HCT116 (cell line): ENCODE measurements at regions not wholly inside any gene's neighbourhood (a gene's known extent, or its start where the extent isn't known, plus 50 kb on each side); places are given as distances from the start of the nearest gene placed in this dataset.

Experiments used
- EZH2 ChIP-seq: fragments of 200-600 bp; sonication (generic); IDR thresholded peaks from 2 replicates; pipeline ENCODE4 v1.6.1; 2017; ENCODE audit warnings: antibody characterized with exemption, mixed run types
- FOSL1 ChIP-seq: IDR thresholded peaks from 2 replicates; pipeline ENCODE4 v1.6.1; 2012; ENCODE audit warnings: low read depth
- JUND ChIP-seq: IDR thresholded peaks from 2 replicates; pipeline ENCODE4 v1.6.1; 2012
- POLR2A ChIP-seq: IDR thresholded peaks from 2 replicates; pipeline ENCODE4 v1.7.0; 2011; ENCODE audit warnings: borderline replicate concordance; ENCODE audit not compliant: insufficient read depth, insufficient read length; ENCODE audit errors: extremely low read depth
- POLR2AphosphoS5 ChIP-seq: IDR thresholded peaks from 2 replicates; pipeline ENCODE4 v1.6.1; 2011; ENCODE audit warnings: mild to moderate bottlenecking, low read depth, low read length, moderate library complexity
- SRF ChIP-seq: IDR thresholded peaks from 2 replicates; pipeline ENCODE4 v1.6.1; 2012; ENCODE audit warnings: low read depth
- TCF7L2 ChIP-seq: IDR thresholded peaks from 2 replicates; pipeline ENCODE4 v1.7.0; 2011; ENCODE audit warnings: borderline replicate concordance, inconsistent platforms; ENCODE audit not compliant: insufficient read depth, insufficient read length; ENCODE audit errors: extremely low read depth
- ZNF274 ChIP-seq: fragments of 200-500 bp; sonication (Bioruptor generic); IDR thresholded peaks from 2 replicates; pipeline ENCODE4 v1.6.1; 2014; ENCODE audit warnings: mild to moderate bottlenecking, low read depth, low read length, inconsistent platforms
- TF ChIP-seq, protein P1 (sequence below), 3 experiments: fragments of 200-600 bp in 1 of 3; sonication (generic) in 1 of 3; IDR thresholded peaks in 2 of 3; conservative IDR thresholded peaks in 1 of 3; 2 replicates each; pipeline ENCODE4 v1.5.1; 2012 to 2017; ENCODE audit warnings: low read depth in 2 of 3, low read length in 2 of 3, antibody characterized with exemption in 1 of 3, borderline replicate concordance in 1 of 3, control low read depth in 1 of 3, mild to moderate bottlenecking in 1 of 3, mixed read lengths in 1 of 3, mixed run types in 1 of 3, moderate library complexity in 1 of 3; ENCODE audit not compliant: insufficient read depth in 1 of 3
- TF ChIP-seq, protein P2 (sequence below): IDR thresholded peaks from 2 replicates; pipeline ENCODE4 v1.6.1; 2012; ENCODE audit warnings: low read depth
- TF ChIP-seq, protein P3 (sequence below): IDR thresholded peaks from 2 replicates; pipeline ENCODE4 v1.6.1; 2012

DNA sequence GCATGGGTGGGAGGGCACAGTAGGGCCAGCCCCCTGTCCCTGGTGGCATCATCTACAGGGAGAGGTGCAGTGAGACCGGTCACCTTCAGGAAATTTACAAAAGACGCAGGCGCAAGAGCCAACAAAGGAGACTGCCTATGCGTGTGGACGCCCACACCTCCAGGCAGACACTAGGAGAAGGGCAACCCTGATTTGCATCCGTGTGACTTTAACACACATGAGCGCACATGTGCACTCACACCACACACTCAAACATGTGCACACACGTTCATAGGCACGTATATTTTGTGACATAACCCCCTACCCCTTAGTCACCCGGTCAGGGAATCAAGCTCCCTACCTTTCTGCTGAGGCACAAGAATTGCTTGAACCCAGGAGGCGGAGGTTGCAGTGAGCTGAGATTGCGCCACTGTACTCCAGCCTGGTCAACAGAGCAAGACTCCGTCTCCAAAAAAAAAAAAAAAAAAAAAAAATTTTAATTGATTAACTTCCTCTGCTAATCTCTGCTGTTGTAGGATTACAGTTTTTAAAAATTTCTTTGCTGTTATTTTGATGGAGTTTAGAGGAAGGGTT, 84.7 kb upstream of the SLC25A33 start:
- TF ChIP-seq, protein P1, sequence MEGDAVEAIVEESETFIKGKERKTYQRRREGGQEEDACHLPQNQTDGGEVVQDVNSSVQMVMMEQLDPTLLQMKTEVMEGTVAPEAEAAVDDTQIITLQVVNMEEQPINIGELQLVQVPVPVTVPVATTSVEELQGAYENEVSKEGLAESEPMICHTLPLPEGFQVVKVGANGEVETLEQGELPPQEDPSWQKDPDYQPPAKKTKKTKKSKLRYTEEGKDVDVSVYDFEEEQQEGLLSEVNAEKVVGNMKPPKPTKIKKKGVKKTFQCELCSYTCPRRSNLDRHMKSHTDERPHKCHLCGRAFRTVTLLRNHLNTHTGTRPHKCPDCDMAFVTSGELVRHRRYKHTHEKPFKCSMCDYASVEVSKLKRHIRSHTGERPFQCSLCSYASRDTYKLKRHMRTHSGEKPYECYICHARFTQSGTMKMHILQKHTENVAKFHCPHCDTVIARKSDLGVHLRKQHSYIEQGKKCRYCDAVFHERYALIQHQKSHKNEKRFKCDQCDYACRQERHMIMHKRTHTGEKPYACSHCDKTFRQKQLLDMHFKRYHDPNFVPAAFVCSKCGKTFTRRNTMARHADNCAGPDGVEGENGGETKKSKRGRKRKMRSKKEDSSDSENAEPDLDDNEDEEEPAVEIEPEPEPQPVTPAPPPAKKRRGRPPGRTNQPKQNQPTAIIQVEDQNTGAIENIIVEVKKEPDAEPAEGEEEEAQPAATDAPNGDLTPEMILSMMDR (IDR thresholded peaks at IDR 0.05 in 2 of 3, conservative IDR thresholded peaks at IDR 0.05 in 1 of 3; ENCODE audit: borderline replicate concordance in 1 of 3, insufficient read depth in 1 of 3, low read depth in 2 of 3, low read length in 2 of 3): no peak
- TF ChIP-seq TCF7L2 (no peak), EZH2 (no peak), POLR2A (no peak), ZNF274 (no peak), POLR2AphosphoS5 (no peak), FOSL1 (no peak), JUND (no peak), SRF (no peak)
- TF ChIP-seq, protein P2, sequence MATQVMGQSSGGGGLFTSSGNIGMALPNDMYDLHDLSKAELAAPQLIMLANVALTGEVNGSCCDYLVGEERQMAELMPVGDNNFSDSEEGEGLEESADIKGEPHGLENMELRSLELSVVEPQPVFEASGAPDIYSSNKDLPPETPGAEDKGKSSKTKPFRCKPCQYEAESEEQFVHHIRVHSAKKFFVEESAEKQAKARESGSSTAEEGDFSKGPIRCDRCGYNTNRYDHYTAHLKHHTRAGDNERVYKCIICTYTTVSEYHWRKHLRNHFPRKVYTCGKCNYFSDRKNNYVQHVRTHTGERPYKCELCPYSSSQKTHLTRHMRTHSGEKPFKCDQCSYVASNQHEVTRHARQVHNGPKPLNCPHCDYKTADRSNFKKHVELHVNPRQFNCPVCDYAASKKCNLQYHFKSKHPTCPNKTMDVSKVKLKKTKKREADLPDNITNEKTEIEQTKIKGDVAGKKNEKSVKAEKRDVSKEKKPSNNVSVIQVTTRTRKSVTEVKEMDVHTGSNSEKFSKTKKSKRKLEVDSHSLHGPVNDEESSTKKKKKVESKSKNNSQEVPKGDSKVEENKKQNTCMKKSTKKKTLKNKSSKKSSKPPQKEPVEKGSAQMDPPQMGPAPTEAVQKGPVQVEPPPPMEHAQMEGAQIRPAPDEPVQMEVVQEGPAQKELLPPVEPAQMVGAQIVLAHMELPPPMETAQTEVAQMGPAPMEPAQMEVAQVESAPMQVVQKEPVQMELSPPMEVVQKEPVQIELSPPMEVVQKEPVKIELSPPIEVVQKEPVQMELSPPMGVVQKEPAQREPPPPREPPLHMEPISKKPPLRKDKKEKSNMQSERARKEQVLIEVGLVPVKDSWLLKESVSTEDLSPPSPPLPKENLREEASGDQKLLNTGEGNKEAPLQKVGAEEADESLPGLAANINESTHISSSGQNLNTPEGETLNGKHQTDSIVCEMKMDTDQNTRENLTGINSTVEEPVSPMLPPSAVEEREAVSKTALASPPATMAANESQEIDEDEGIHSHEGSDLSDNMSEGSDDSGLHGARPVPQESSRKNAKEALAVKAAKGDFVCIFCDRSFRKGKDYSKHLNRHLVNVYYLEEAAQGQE: no peak
- TF ChIP-seq, protein P3, sequence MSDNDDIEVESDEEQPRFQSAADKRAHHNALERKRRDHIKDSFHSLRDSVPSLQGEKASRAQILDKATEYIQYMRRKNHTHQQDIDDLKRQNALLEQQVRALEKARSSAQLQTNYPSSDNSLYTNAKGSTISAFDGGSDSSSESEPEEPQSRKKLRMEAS: no peak
